T-helper 2 cell treated with Interferon-gamma antibody and Interleukin-4, amounts not matched to agents 5 μg/mL and 100 μg/mL, for 36 hours (primary cell): ENCODE measurements at regions not wholly inside any gene's neighbourhood (a gene's known extent, or its start where the extent isn't known, plus 50 kb on each side); places are given as distances from the start of the nearest gene placed in this dataset.
"Not testable (repeated sequence)": the region's sequence is repeated elsewhere in the genome, so short reads cannot be mapped to it uniquely, and the experiment has no call there.

Source experiments
- DNase-seq: peaks from one replicate; pipeline ENCODE4 v3.0.0; 2021; ENCODE audit warnings: low spot score
- H3K27ac Mint-ChIP-seq: one replicate; pipeline ENCODE4 v1.8.0; 2021; ENCODE audit warnings: mild to moderate bottlenecking, mixed read lengths
- H3K27me3 Mint-ChIP-seq: one replicate; pipeline ENCODE4 v1.8.0; 2021; ENCODE audit warnings: low read depth, mixed read lengths
- H3K36me3 Mint-ChIP-seq: one replicate; pipeline ENCODE4 v1.8.0; 2021; ENCODE audit warnings: low read depth, mixed read lengths
- H3K4me1 Mint-ChIP-seq: one replicate; pipeline ENCODE4 v1.8.0; 2021; ENCODE audit warnings: low read depth, mixed read lengths
- H3K4me3 Mint-ChIP-seq: one replicate; pipeline ENCODE4 v1.8.0; 2022; ENCODE audit warnings: mild to moderate bottlenecking, moderate library complexity, mixed read lengths
- H3K9me3 Mint-ChIP-seq: one replicate; pipeline ENCODE4 v1.8.0; 2021; ENCODE audit warnings: mixed read lengths

DNA sequence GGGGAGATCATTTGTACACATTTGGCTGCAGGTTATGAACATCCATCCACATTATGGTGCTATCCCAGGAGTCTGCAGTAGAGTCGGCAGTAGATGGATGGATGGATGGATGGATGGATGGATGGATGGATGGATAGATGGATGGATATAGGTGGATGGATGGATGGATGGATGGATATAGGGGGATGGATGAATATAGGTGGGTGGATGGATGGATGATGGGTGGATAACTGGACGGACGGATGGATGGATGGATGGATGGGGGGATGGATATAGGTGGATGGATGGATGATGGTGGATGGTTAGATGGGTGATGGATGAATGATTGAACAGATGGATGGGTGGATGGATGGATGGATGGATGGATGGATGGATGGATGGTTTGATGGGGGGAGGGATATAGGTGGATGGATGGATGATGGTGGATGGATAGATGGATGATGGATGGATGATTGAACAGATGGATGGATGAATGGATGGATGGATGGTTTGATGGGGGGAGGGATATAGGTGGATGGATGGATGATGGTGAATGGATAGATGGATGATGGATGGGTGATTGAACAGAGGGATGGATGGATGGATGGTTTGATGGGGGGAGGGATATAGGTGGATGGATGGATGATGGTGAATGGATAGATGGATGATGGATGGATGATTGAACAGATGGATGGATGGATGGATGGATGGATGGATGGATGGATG lies 65.3 kb upstream of the PRR5 start:
- not testable (repeated sequence) for H3K4me3 Mint-ChIP-seq

GRCh38 chr22:44635567-44635966 lies 66.4 kb upstream of the PRR5 start:
- not testable (repeated sequence) for H3K36me3 Mint-ChIP-seq, H3K27ac Mint-ChIP-seq, DNase-seq, H3K9me3 Mint-ChIP-seq, H3K4me1 Mint-ChIP-seq, H3K4me3 Mint-ChIP-seq, H3K27me3 Mint-ChIP-seq

More for the DNA sequence above, 65.3 kb upstream of the PRR5 start:
- H3K4me1 Mint-ChIP-seq, H3K27ac Mint-ChIP-seq, H3K36me3 Mint-ChIP-seq, H3K9me3 Mint-ChIP-seq, H3K27me3 Mint-ChIP-seq, DNase-seq: not testable (repeated sequence)

- DNase-seq = no peak
- no peaks in the 10 kb centered on the region for H3K4me1 Mint-ChIP-seq
- H3K4me3 Mint-ChIP-seq = no peak overlapping the region
- H3K36me3 Mint-ChIP-seq = no peaks in the 10 kb centered on the region
- no peak overlapping the region for H3K27ac Mint-ChIP-seq
- H3K27me3 Mint-ChIP-seq = peaks cover 4% of the 10 kb centered on the region
- peaks cover 5% of the 10 kb centered on the region for H3K9me3 Mint-ChIP-seq
Measured at GRCh38 chr22:44634426-44635321, 67.3 kb upstream of the PRR5 start.

DNA sequence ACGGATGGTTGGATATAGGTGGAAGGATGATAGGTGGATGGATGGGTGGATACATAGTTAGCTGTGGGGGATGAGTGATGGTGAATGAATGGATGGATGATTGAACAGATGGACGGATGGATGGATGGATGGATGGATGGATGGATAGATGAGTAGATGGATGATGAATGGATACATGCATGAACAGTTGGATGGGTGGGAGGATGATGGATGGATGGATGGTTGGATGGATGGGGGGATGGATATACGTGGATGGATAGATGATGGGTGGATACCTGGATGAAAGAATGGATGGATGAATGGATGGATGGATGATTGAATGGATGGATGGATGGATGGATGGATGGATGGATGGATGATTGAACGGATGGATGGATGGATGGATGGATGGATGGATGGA lies 68.4 kb upstream of the PRR5 start:
- H3K27me3 Mint-ChIP-seq = peaks cover 4% of the 10 kb centered on the region
- no peak for DNase-seq
- no peaks in the 10 kb centered on the region for H3K4me1 Mint-ChIP-seq
- no peak overlapping the region for H3K27ac Mint-ChIP-seq
- no peaks in the 10 kb centered on the region for H3K36me3 Mint-ChIP-seq
- H3K4me3 Mint-ChIP-seq = no peak overlapping the region
- peaks cover 5% of the 10 kb centered on the region for H3K9me3 Mint-ChIP-seq

DNA sequence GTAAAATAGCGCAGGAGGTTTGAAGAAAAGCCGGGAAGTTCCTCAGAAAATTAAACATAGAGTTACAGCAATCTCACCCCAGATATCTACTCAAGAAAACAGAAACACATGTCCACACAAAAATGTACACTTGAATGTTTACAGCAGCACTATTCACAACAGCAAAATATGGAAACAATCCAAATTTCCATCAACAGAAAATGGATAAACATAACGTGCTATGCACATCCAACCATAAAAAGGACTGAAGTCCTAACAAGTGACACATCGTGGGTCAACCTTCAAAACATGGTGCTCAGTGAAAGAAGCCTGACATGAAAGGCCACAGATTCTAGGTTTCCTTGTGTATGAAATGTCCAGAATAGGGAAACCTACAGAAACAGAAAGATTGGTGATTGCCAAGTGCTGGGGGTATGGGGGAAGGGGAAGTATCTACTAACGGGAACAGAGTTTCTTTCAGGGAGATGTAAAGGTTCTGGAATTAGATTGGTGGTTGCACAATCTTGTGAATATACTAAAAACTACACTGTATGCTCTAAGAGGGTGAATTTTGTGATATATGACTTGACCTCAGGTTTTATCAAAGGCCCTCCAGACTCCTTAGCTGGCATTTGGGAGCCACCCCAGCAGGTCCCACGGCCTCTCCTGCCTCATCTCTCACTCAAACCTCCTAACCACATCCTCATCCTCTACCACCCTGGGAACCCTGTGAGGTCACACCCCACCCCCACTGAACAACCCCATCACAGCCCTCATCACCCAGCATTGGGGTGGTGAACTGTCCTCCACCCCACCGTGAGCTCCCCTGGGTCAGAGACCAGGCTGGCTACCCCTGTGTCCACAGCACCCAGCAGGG lies 69.2 kb upstream of the PRR5 start:
- Mint-ChIP-seq H3K27ac (no peak overlapping the region), H3K4me1 (no peaks in the 10 kb centered on the region), H3K36me3 (no peaks in the 10 kb centered on the region), H3K27me3 (peaks cover 4% of the 10 kb centered on the region), H3K4me3 (no peak overlapping the region), H3K9me3 (peaks cover 5% of the 10 kb centered on the region)
- DNase-seq = no peak

GRCh38 chr22:44630826-44631225 lies 71.2 kb upstream of the PRR5 start:
- H3K4me1 Mint-ChIP-seq = peaks cover 3% of the 10 kb centered on the region
- H3K27me3 Mint-ChIP-seq = no peaks in the 10 kb centered on the region
- DNase-seq = no peak
- no peak overlapping the region for H3K4me3 Mint-ChIP-seq
- no peak overlapping the region for H3K27ac Mint-ChIP-seq
- H3K9me3 Mint-ChIP-seq = peaks cover 5% of the 10 kb centered on the region
- no peaks in the 10 kb centered on the region for H3K36me3 Mint-ChIP-seq

- H3K27ac Mint-ChIP-seq = no peak overlapping the region
- no peak overlapping the region for H3K4me3 Mint-ChIP-seq
- H3K27me3 Mint-ChIP-seq = no peaks in the 10 kb centered on the region
- peaks cover 3% of the 10 kb centered on the region for H3K4me1 Mint-ChIP-seq
- no peaks in the 10 kb centered on the region for H3K36me3 Mint-ChIP-seq
- no peak for DNase-seq
- H3K9me3 Mint-ChIP-seq = peaks cover 5% of the 10 kb centered on the region
Measured at GRCh38 chr22:44628835-44629234, 73.2 kb upstream of the PRR5 start.

- H3K27ac Mint-ChIP-seq = no peak overlapping the region
- no peaks in the 10 kb centered on the region for H3K27me3 Mint-ChIP-seq
- peaks cover 3% of the 10 kb centered on the region for H3K4me1 Mint-ChIP-seq
- DNase-seq = no peak
- H3K4me3 Mint-ChIP-seq = no peak overlapping the region
- no peaks in the 10 kb centered on the region for H3K36me3 Mint-ChIP-seq
- peaks cover 5% of the 10 kb centered on the region for H3K9me3 Mint-ChIP-seq
Measured at GRCh38 chr22:44628273-44628672, 73.7 kb upstream of the PRR5 start.

DNA sequence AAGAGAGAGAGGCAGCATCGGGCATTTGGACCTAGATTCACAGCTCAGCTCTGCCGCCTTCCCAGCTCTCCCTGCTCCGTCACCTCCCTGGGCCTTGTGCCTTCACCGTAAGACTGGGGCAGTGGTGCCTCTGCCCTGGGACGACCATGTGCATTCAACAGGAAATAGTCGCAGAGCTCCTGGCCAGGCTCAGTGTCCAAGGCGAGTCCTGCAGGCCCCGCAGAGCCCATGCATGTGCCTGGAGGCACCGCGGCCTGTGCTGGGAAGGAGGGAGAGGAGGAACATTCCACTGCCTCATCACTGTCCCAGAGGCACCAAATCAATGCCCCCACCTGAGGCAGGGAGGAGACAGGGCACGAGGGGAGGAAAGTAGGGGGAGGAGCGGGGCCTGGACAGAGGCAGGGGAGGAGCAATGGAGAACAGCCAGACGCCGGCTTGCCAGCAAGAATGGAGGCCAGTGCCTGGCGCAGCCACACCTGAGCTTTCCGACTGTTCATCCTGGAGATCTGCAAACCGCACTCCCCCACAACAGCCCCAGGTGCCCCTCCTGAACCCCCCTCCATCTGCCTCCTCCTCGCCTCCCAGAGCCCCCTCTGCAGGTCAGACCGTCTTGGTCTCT lies 74.4 kb upstream of the PRR5 start:
- H3K9me3 Mint-ChIP-seq = peaks cover 5% of the 10 kb centered on the region
- H3K27me3 Mint-ChIP-seq = no peaks in the 10 kb centered on the region
- H3K4me3 Mint-ChIP-seq = no peak overlapping the region
- peaks cover 3% of the 10 kb centered on the region for H3K4me1 Mint-ChIP-seq
- no peak for DNase-seq
- no peak overlapping the region for H3K27ac Mint-ChIP-seq
- no peaks in the 10 kb centered on the region for H3K36me3 Mint-ChIP-seq

DNA sequence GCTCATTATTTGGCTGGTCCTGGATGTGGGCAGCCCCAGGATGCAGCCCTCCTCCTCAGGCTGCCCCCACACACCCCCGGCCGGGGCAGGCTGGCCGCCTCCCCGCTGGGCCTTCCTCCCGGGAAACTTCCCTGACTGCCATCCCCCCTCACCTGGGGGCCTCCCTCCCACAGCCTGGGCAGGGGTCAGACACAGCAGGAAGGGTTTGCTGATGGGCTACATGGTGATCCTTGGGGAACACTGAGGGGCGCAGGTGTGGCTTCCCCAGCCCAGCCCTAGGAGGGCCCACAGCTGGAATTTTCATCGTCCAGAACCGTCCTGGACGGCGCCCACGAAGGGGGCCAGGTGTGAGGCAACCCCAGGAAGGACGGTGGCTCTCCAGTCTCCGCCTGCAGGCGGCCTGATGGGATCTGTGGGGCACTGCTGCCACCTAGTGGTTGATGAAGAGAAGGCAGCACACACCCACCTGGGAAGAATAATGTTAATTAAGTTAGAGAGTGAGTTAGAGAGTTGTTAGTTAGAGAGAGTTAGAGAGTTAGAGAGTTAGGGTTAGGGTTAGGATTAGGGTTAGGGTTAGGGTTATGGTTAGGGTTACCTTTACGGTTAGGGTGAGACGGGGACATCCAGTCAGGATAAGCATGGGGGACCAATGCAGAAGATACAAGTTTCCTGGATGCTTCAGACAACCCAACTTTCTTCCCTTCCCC lies 75.9 kb upstream of the PRR5 start:
- Mint-ChIP-seq H3K4me3 (no peak overlapping the region), H3K27ac (peak overlapping the region; percentile 9), H3K27me3 (no peaks in the 10 kb centered on the region), H3K4me1 (peaks cover 3% of the 10 kb centered on the region), H3K36me3 (no peaks in the 10 kb centered on the region), H3K9me3 (peaks cover under 1% of the 10 kb centered on the region)
- peak; percentile 67 for DNase-seq

- H3K9me3 Mint-ChIP-seq = no peaks in the 10 kb centered on the region
- no peak for DNase-seq
- no peak overlapping the region for H3K27ac Mint-ChIP-seq
- peaks cover 5% of the 10 kb centered on the region for H3K4me1 Mint-ChIP-seq
- no peaks in the 10 kb centered on the region for H3K27me3 Mint-ChIP-seq
- H3K36me3 Mint-ChIP-seq = no peaks in the 10 kb centered on the region
- no peak overlapping the region for H3K4me3 Mint-ChIP-seq
Measured at GRCh38 chr22:44625421-44625760, 76.6 kb upstream of the PRR5 start.

DNA sequence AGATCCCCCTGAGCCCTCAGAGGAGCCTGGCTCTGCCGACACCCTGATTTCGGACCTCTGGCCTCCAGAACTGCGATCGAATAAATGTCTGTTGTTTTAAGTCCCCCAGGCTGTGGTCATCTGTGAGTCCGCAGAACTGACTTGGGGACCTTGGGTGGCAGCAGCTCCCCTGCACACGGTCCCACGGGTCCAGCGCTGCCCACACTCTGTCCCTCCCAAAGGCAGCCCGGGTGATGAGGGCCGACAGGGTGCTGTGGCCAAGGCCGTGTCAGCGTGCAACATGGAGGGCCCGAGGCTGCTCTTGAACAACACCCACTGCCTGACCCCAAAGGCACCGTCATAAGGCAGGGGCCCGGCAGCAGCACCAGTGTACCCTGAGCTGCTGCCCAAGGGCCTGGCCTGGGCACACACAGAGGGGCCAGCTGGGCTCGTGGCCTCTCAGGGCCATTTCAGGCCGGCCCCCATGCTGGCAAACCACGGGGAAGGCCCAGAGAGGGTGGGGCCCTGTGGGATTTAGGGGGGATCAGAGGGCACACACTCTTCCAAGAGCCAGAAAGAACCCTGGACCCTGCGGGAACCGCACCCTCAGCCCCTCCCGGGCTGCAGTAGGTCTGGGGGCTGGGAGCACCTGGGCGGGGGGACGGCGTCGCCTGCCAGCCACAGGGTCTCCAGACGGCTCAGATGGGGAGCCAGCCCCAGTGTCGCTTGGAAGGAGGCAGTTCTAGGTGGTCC lies 77.1 kb upstream of the PRR5 start:
- Mint-ChIP-seq H3K9me3 (no peaks in the 10 kb centered on the region), H3K4me3 (no peak overlapping the region), H3K36me3 (no peaks in the 10 kb centered on the region), H3K4me1 (peaks cover 6% of the 10 kb centered on the region), H3K27ac (no peak overlapping the region), H3K27me3 (no peaks in the 10 kb centered on the region)
- DNase-seq = no peak
